ENCODE measurements at regions not wholly inside any gene's neighbourhood (a gene's known extent, or its start where the extent isn't known, plus 50 kb on each side); places are given as distances from the start of the nearest gene placed in this dataset.

- TF ChIP-seq GLIS1 (tag by site-specific recombination; IDR thresholded peaks at IDR 0.05) = peak; percentile 81
- TF ChIP-seq ZNF707 (tag by site-specific recombination; IDR thresholded peaks at IDR 0.05) = no peak
- Histone ChIP-seq H3K4me3 (ENCODE audit: low read depth, low read length) (no peak overlapping the region), H3K4me1 (ENCODE audit: control insufficient read depth, insufficient read depth, low read length) (peaks cover 14% of the 10 kb centered on the region), H3K9me3 (ENCODE audit: control insufficient read depth, insufficient read depth, low read depth, low read length) (no peaks in the 10 kb centered on the region), H3K36me3 (ENCODE audit: control insufficient read depth in 2 of 2, insufficient read depth in 1 of 2, low read length in 2 of 2) (no peaks in the 10 kb centered on the region), H3K27ac (ENCODE audit: extremely low read depth, low read depth, low read length) (no peak overlapping the region)
- CTCF ChIA-PET = interaction anchor here (0.5 to 2.7 kb wide), 6 partner anchors 8 to 1271 kb away, joined by 3 to 12 read pairs (median 3); no protein-coding TSS in a partner anchor
- POLR2A ChIA-PET = interaction anchor here (0.8 to 1.4 kb wide), 2 partner anchors 10 to 715 kb away, joined by 3 read pairs; partner anchors contain the start of gene SUPT3H
These were observed 275.1 kb downstream of the CDC5L start for GRCh38 chr6:44662461-44663121.

GRCh38 chr6:44663860-44664634 is 276.5 kb downstream of the CDC5L start:
- ChIA-PET POLR2A (interaction anchor here (1.4 kb wide), 1 partner anchor 8 kb away, joined by 3 read pairs; no protein-coding TSS in a partner anchor), CTCF (interaction anchor here (0.6 to 2.7 kb wide), 2 partner anchors 9 to 70 kb away, joined by 3 to 12 read pairs; no protein-coding TSS in a partner anchor)
- no peaks in the 10 kb centered on the region for H3K9me3 ChIP-seq (ENCODE audit: control insufficient read depth, insufficient read depth, low read depth, low read length)
- peaks cover 15% of the 10 kb centered on the region for H3K4me1 ChIP-seq (ENCODE audit: control insufficient read depth, insufficient read depth, low read length)
- no peak overlapping the region for H3K27ac ChIP-seq (ENCODE audit: extremely low read depth, low read depth, low read length)
- no peak for TF ChIP-seq WT1 (tag by site-specific recombination; IDR thresholded peaks at IDR 0.05)
- TF ChIP-seq ZNF560 (tag by site-specific recombination; IDR thresholded peaks at IDR 0.05; ENCODE audit: borderline replicate concordance) = no peak
- no peak for TF ChIP-seq SP3 (tag by site-specific recombination; IDR thresholded peaks at IDR 0.05)
- TF ChIP-seq TCF7L2 (IDR thresholded peaks at IDR 0.05; ENCODE audit: borderline replicate concordance, low read depth, low read length) = no peak
- TF ChIP-seq ZBTB8A (tag by site-specific recombination; IDR thresholded peaks at IDR 0.05) = no peak
- TF ChIP-seq ZNF518A (tag by site-specific recombination; conservative IDR thresholded peaks at IDR 0.05; ENCODE audit: low read depth) = no peak
- TF ChIP-seq ZNF26 (tag by site-specific recombination; IDR thresholded peaks at IDR 0.05) = no peak
- TF ChIP-seq ZNF138 (tag by site-specific recombination; IDR thresholded peaks at IDR 0.05; ENCODE audit: borderline replicate concordance) = no peak
- TF ChIP-seq ZNF473 (tag by site-specific recombination; IDR thresholded peaks at IDR 0.05) = no peak
- H3K36me3 ChIP-seq (ENCODE audit: control insufficient read depth in 2 of 2, insufficient read depth in 1 of 2, low read length in 2 of 2) = no peaks in the 10 kb centered on the region
- H3K4me3 ChIP-seq (ENCODE audit: low read depth, low read length) = no peak overlapping the region

- Histone ChIP-seq H3K9me3 (ENCODE audit: control insufficient read depth, insufficient read depth, low read depth, low read length) (no peaks in the 10 kb centered on the region), H3K4me1 (ENCODE audit: control insufficient read depth, insufficient read depth, low read length) (peaks cover 15% of the 10 kb centered on the region), H3K27ac (ENCODE audit: extremely low read depth, low read depth, low read length) (no peak overlapping the region), H3K4me3 (ENCODE audit: low read depth, low read length) (no peak overlapping the region), H3K36me3 (ENCODE audit: control insufficient read depth in 2 of 2, insufficient read depth in 1 of 2, low read length in 2 of 2) (no peaks in the 10 kb centered on the region)
- ChIA-PET POLR2A (no interaction called here), CTCF (interaction anchor here (2.7 kb wide), 1 partner anchor 10 kb away, joined by 12 read pairs; no protein-coding TSS in a partner anchor)
- TF ChIP-seq ZNF362 (tag by site-specific recombination; IDR thresholded peaks at IDR 0.05) (no peak), ZNF549 (tag by site-specific recombination; IDR thresholded peaks at IDR 0.05) (no peak), ZNF155 (tag by site-specific recombination; IDR thresholded peaks at IDR 0.05) (no peak), TCF7L2 (IDR thresholded peaks at IDR 0.05; ENCODE audit: borderline replicate concordance, low read depth, low read length) (no peak), ZNF585B (tag by site-specific recombination; IDR thresholded peaks at IDR 0.05) (no peak), ZSCAN5A (tag by site-specific recombination; IDR thresholded peaks at IDR 0.05) (no peak), ZBTB17 (tag by site-specific recombination; IDR thresholded peaks at IDR 0.05) (no peak), ZNF114 (tag by site-specific recombination; IDR thresholded peaks at IDR 0.05) (no peak)
These were observed 277.2 kb downstream of the CDC5L start for GRCh38 chr6:44664716-44665115.
